ENCODE measurements at regions not wholly inside any gene's neighbourhood (a gene's known extent, or its start where the extent isn't known, plus 50 kb on each side); places are given as distances from the start of the nearest gene placed in this dataset.
"Not testable (repeated sequence)": the region's sequence is repeated elsewhere in the genome, so short reads cannot be mapped to it uniquely, and the experiment has no call there.

DNA sequence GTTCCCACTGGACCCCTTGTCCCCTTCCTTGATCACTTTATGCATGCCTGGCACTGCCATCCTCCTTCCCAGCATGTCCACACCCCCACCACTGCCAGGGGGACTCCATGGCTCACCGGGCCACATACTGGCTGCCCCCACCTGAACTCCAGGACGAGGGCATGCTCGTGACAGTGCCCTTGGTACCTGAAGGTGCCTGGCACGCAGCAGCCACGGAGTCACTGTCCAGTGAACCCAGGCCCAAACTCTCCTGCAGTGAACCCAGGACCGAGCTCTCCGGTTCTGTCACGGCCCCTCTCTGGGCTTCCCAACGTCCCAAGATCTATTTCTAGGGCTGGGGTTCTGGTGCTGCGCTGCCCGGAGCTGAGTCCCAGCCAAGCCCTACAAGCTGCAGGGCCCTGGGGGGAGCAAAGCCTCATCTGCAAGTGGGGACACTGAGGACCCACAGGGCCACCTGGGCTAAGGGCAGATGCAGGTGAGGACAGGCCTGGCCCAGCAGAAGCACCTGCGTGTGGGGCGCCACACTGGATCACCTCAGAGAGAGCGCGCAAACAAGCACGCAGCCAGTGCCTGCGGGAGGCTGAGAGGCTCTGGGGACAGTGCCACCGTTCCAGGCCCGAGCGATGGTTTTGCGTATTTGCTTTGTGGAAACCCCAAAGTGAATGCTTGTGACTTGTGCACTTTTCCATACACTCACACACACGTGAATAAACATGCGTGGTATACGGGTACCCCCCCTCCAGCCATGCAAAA, 5406.3 kb upstream of the TPTE start:
- H3K27me3 Mint-ChIP-seq; H3K27ac Mint-ChIP-seq; ATAC-seq; H3K4me1 ChIP-seq (ENCODE audit: control insufficient read depth in 2 of 2, insufficient read depth in 2 of 2, low read length in 2 of 2); H3K27ac ChIP-seq (ENCODE audit: low read depth, low read length); DNase-seq; H3K9me3 ChIP-seq (ENCODE audit: control insufficient read depth in 2 of 3, low read length in 3 of 3); H3K36me3 ChIP-seq (ENCODE audit: control insufficient read depth in 2 of 3, insufficient read depth in 3 of 3, low read length in 3 of 3); H3K9me3 Mint-ChIP-seq; POLR2A ChIA-PET; H3K27me3 ChIP-seq (ENCODE audit: control insufficient read depth in 2 of 2, insufficient read depth in 2 of 2, low read length in 2 of 2); H3K36me3 Mint-ChIP-seq; CTCF ChIA-PET; H3K4me3 Mint-ChIP-seq; H3K4me3 ChIP-seq (ENCODE audit: low read length); intact Hi-C loops (cut with micrococcal nuclease); H3K4me1 Mint-ChIP-seq: not testable (repeated sequence)

DNA sequence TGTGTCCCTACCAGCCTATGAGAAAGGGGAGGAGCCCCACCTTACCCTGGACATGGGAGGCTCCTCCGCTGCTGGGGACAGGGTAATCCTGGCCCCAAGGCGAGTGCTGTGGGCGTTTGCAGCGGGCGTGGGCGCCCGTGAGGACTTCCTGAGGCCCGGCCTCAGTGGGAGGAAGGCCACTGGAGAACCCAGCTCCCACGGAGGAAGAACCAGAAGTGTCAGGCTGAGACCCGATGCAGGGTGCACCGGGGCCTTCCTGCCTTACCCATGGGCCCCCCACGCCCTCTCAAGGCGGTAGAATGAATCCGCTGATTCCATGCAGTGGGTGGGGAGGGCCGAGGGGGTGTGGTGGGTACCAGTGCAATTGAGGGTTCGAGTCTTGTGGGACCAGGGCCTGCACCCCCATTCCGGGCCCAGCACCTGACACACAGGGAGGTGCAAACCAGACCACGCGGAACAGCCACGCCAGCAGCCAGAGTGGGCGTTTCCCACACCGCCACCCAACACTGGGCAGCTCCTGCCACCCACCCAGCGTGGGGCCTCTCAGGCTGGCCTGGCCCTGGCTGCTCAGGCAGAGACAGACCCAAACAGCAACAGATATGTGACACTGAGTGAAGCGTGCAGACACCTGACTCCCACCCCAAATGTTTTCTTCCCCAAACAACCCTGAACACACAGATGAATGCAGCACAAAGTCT, 5405.6 kb upstream of the TPTE start:
- H3K27me3 ChIP-seq (ENCODE audit: control insufficient read depth in 2 of 2, insufficient read depth in 2 of 2, low read length in 2 of 2); CTCF ChIA-PET; H3K9me3 Mint-ChIP-seq; H3K9me3 ChIP-seq (ENCODE audit: control insufficient read depth in 2 of 3, low read length in 3 of 3); intact Hi-C loops (cut with micrococcal nuclease); H3K27me3 Mint-ChIP-seq; DNase-seq; H3K4me3 ChIP-seq (ENCODE audit: low read length); H3K36me3 ChIP-seq (ENCODE audit: control insufficient read depth in 2 of 3, insufficient read depth in 3 of 3, low read length in 3 of 3); H3K4me1 Mint-ChIP-seq; H3K4me1 ChIP-seq (ENCODE audit: control insufficient read depth in 2 of 2, insufficient read depth in 2 of 2, low read length in 2 of 2); POLR2A ChIA-PET; H3K36me3 Mint-ChIP-seq; H3K27ac Mint-ChIP-seq: not testable (repeated sequence)
- H3K27ac ChIP-seq (ENCODE audit: low read depth, low read length) = peak overlapping the region; percentile 21
- peak overlapping the region in 1 of 10 donors; percentile 38 for H3K4me3 Mint-ChIP-seq
- peak; percentile 1 for ATAC-seq

DNA sequence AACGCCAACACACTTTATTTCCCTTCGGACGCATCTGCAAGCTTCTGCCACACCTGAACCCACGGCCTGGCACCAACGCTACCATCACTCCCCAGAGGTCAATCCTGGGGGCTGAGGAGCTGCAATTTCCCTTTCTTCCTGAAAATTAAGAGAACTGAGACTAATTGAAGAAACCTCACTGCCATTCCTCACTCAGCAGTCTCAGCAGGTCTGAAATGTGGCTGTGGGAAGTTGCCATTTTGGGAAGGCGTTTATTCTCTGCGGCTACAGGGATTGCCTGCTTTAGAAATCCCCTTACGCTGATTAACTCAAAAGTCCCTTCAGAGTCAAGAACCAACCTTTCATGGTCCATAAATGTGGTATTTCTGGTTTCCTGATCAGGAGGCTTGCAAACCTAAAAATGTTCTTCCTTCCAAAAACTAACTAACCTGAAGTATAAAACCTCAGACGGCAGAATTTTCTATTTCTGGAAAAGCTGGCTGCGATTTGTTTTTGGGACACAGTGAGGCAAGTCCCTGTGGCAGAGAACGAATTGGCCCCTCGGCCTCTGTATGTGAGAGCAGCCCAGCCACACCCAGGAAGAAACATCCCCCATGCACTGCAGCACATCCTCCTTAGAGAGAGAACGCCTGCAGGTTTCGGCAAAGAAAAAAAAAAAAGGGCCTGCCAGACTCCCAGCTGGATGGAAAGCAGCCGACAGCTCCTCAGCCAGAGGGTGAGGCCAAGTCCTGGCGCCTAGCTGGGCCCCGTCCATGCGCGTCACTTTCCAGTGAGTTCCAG, 5404.8 kb upstream of the TPTE start:
- peak; percentile 64 for ATAC-seq
- H3K27me3 Mint-ChIP-seq; H3K27ac ChIP-seq (ENCODE audit: low read depth, low read length); CTCF ChIA-PET; H3K4me1 Mint-ChIP-seq; H3K27ac Mint-ChIP-seq; POLR2A ChIA-PET; H3K36me3 Mint-ChIP-seq; H3K4me3 ChIP-seq (ENCODE audit: low read length); H3K36me3 ChIP-seq (ENCODE audit: control insufficient read depth in 2 of 3, insufficient read depth in 3 of 3, low read length in 3 of 3); H3K9me3 ChIP-seq (ENCODE audit: control insufficient read depth in 2 of 3, low read length in 3 of 3); intact Hi-C loops (cut with micrococcal nuclease); H3K27me3 ChIP-seq (ENCODE audit: control insufficient read depth in 2 of 2, insufficient read depth in 2 of 2, low read length in 2 of 2); DNase-seq; H3K4me3 Mint-ChIP-seq; H3K9me3 Mint-ChIP-seq; H3K4me1 ChIP-seq (ENCODE audit: control insufficient read depth in 2 of 2, insufficient read depth in 2 of 2, low read length in 2 of 2): not testable (repeated sequence)

DNA sequence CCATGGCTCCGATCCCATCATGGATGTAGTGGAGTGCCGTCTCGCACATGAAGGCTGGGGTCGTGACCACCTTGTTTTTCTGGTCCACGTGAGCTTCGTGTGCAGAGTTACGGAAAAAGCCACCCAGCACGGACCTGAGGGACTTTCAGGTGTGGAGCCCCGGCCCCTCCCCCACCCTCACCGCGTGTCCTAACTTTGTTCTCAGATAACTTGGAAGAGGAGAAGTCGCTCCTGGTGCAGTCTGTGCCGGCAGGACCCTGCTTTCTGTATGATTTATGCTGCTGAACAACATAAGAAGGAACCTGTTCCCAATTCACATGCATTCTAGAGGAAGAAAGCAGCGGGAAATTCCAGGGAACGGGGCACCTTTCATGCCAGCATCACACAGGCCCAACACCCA, 5404.2 kb upstream of the TPTE start:
- H3K27me3 ChIP-seq (ENCODE audit: control insufficient read depth in 2 of 2, insufficient read depth in 2 of 2, low read length in 2 of 2); H3K9me3 Mint-ChIP-seq; H3K36me3 ChIP-seq (ENCODE audit: control insufficient read depth in 2 of 3, insufficient read depth in 3 of 3, low read length in 3 of 3); H3K4me1 Mint-ChIP-seq; intact Hi-C loops (cut with micrococcal nuclease); H3K9me3 ChIP-seq (ENCODE audit: control insufficient read depth in 2 of 3, low read length in 3 of 3); ATAC-seq; POLR2A ChIA-PET; H3K36me3 Mint-ChIP-seq; H3K27me3 Mint-ChIP-seq; H3K4me3 Mint-ChIP-seq; DNase-seq; H3K27ac Mint-ChIP-seq; H3K27ac ChIP-seq (ENCODE audit: low read depth, low read length); H3K4me1 ChIP-seq (ENCODE audit: control insufficient read depth in 2 of 2, insufficient read depth in 2 of 2, low read length in 2 of 2); H3K4me3 ChIP-seq (ENCODE audit: low read length); CTCF ChIA-PET: not testable (repeated sequence)

DNA sequence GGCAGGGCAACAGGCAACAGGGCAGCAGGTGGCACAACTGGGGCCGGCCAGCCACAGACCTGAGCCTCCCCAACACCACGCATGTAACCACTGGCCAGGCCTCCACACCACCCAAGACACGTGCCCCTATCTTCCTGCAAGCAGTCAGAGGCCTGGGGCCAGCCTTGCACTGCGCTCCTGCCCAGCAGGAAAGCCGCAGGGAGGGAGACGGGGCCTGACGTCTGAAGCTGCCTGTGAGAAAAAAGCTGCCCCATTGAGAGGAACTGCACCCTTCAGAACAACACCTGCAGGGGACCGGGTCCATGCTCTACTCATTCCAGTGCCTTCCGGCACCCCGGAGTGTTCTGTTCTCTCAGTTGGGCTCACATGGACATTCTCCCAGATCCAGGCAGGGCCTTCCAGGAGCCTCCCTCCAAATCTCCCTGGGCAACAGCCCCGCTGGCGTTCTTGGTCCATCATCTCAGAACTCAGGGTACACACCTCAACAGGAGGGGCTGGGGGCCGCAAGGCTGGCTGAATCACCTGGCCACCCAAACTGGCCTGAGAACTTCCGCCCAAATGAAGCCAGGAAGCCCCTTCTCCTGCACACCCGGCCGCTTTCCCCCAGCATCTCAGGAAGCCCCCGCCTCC, 5403.6 kb upstream of the TPTE start:
- H3K4me1 Mint-ChIP-seq; H3K36me3 Mint-ChIP-seq; H3K9me3 Mint-ChIP-seq; ATAC-seq; H3K27me3 ChIP-seq (ENCODE audit: control insufficient read depth in 2 of 2, insufficient read depth in 2 of 2, low read length in 2 of 2); H3K4me3 ChIP-seq (ENCODE audit: low read length); CTCF ChIA-PET; H3K4me1 ChIP-seq (ENCODE audit: control insufficient read depth in 2 of 2, insufficient read depth in 2 of 2, low read length in 2 of 2); H3K9me3 ChIP-seq (ENCODE audit: control insufficient read depth in 2 of 3, low read length in 3 of 3); intact Hi-C loops (cut with micrococcal nuclease); H3K27me3 Mint-ChIP-seq; POLR2A ChIA-PET; H3K36me3 ChIP-seq (ENCODE audit: control insufficient read depth in 2 of 3, insufficient read depth in 3 of 3, low read length in 3 of 3): not testable (repeated sequence)
- H3K27ac Mint-ChIP-seq = peak overlapping the region in 3 of 9 donors; percentile 43 to 70 (median 65)
- peak in 4 of 9 donors; percentile 13 to 35 (median 33) for DNase-seq
- peak overlapping the region; percentile 48 for H3K27ac ChIP-seq (ENCODE audit: low read depth, low read length)
- H3K4me3 Mint-ChIP-seq = peak overlapping the region in 3 of 10 donors; percentile 21 to 55 (median 33)

DNA sequence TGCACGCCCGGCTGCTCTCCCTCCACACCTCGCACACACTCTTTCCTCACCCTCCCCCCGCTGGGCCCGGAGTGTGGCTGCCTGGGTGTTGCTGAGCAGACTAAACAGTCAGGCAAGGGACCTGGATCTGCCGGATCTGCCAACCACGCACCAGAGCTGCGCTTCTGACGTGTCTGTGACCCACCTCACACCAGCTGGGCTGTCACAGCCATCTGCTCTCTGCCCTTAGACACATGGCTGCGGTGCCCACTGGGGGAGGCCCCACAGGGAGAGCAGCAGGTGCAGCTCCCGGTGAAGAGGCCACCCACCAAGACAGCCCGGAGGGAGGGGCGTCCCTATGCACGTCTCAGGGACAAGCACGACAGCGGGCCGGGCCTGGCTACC, 5403.1 kb upstream of the TPTE start:
- ATAC-seq (peak; percentile 68), DNase-seq (peak in 6 of 9 donors; percentile 26 to 68 (median 58))
- H3K36me3 ChIP-seq (ENCODE audit: control insufficient read depth in 2 of 3, insufficient read depth in 3 of 3, low read length in 3 of 3); H3K27me3 ChIP-seq (ENCODE audit: control insufficient read depth in 2 of 2, insufficient read depth in 2 of 2, low read length in 2 of 2); H3K9me3 ChIP-seq (ENCODE audit: control insufficient read depth in 2 of 3, low read length in 3 of 3); CTCF ChIA-PET; H3K27ac ChIP-seq (ENCODE audit: low read depth, low read length); H3K4me1 ChIP-seq (ENCODE audit: control insufficient read depth in 2 of 2, insufficient read depth in 2 of 2, low read length in 2 of 2); H3K36me3 Mint-ChIP-seq; H3K27ac Mint-ChIP-seq; intact Hi-C loops (cut with micrococcal nuclease); H3K4me3 ChIP-seq (ENCODE audit: low read length); H3K9me3 Mint-ChIP-seq; H3K4me3 Mint-ChIP-seq; H3K4me1 Mint-ChIP-seq; POLR2A ChIA-PET; H3K27me3 Mint-ChIP-seq: not testable (repeated sequence)
